K562 (cell line): ENCODE measurements at regions not wholly inside any gene's neighbourhood (a gene's known extent, or its start where the extent isn't known, plus 50 kb on each side); places are given as distances from the start of the nearest gene placed in this dataset.

Experiments
- ATAC-seq: fragments of 200-7000 bp; cut with Tn5 transposase; 3 replicates; pipeline ENCODE4 v1.9.1; 2020; ENCODE audit warnings: moderate library complexity
- BruUV-seq: library from RNA; stranded (reverse); fragments of 400-500 nt; replicated peaks from 2 replicates; lab custom pipeline; 2021; lab: Mats Ljungman, UMichigan
- CTCF ChIA-PET: fragments of 300-600 bp; formaldehyde crosslinking; extraction: SDS; loops from one replicate; lab custom pipeline; 2021; ENCODE audit warnings: low intra/inter-chr PET ratio; lab: Yijun Ruan, JAX
- POLR2A ChIA-PET: fragments of 300-600, 350-650 bp; sonication (Branson Sonifier 250); formaldehyde crosslinking; extraction: SDS; loops from one replicate; lab custom pipeline; 2021; ENCODE audit warnings: antibody characterized with exemption, inconsistent platforms; lab: Yijun Ruan, JAX
- DNase-seq, 4 experiments: peaks; one replicate each; pipeline versions ENCODE4 v3.0.0 to v3.0.0-alpha.2; 2011 to 2018; ENCODE audit warnings: low spot score in 3 of 4, mixed read lengths in 3 of 4; ENCODE audit errors: extremely low read depth in 1 of 4
- FAIRE-seq: peaks from 2 replicates; lab custom pipeline; 2011; peaks lifted over from hg19 to GRCh38; lab: Jason Lieb, UNC
- H2AFZ ChIP-seq: 2 replicates; pipeline ENCODE4 v1.6.0; 2011; ENCODE audit warnings: low read depth, low read length, control low read depth, inconsistent platforms
- H3K27ac ChIP-seq: fragments of 200-600 bp; 3 replicates; pipeline ENCODE4 v1.8.0; 2011; ENCODE audit warnings: low read depth, mild to moderate bottlenecking, control low read depth, inconsistent platforms, low read length, moderate library complexity, mixed read lengths; ENCODE audit errors: extremely low read depth
- H3K27me3 ChIP-seq, 2 experiments: fragments of 300-600 bp in 1 of 2; 2 replicates in 1 of 2; 3 replicates in 1 of 2; pipeline versions ENCODE4 v1.6.0 to v1.8.0; 2011; ENCODE audit warnings: inconsistent platforms in 2 of 2, low read length in 2 of 2, mild to moderate bottlenecking in 1 of 2, mixed read lengths in 1 of 2, moderate library complexity in 1 of 2; ENCODE audit not compliant: control insufficient read depth in 2 of 2, insufficient read depth in 2 of 2
- H3K36me3 ChIP-seq: fragments of 300-600 bp; 3 replicates; pipeline ENCODE4 v1.8.0; 2011; ENCODE audit warnings: mild to moderate bottlenecking, low read length, inconsistent platforms; ENCODE audit not compliant: control insufficient read depth, insufficient read depth
- H3K4me1 ChIP-seq, 2 experiments: fragments of 200-600 bp in 1 of 2; replicated peaks in 1 of 2; 2 replicates in 1 of 2; 3 replicates in 1 of 2; pipeline versions ENCODE4 v1.5.1 to v1.8.0; 2011; ENCODE audit warnings: inconsistent platforms in 2 of 2, low read length in 2 of 2, mild to moderate bottlenecking in 1 of 2, mixed read lengths in 1 of 2, moderate library complexity in 1 of 2; ENCODE audit not compliant: control insufficient read depth in 2 of 2, insufficient read depth in 2 of 2
- H3K4me2 ChIP-seq: 2 replicates; pipeline ENCODE4 v1.6.1; 2011; ENCODE audit warnings: low read length, control low read depth, inconsistent platforms, mixed read lengths; ENCODE audit not compliant: insufficient read depth
- H3K4me3 ChIP-seq: fragments of 200-600 bp; sonication (generic), shearing (Covaris generic); 2 replicates; pipeline ENCODE4 v1.5.1; 2016; ENCODE audit warnings: control low read depth, inconsistent platforms
- H3K79me2 ChIP-seq: fragments of 200-600 bp; 3 replicates; pipeline ENCODE4 v1.8.0; 2011; ENCODE audit warnings: low read length, inconsistent platforms; ENCODE audit not compliant: control insufficient read depth, insufficient read depth
- H3K9ac ChIP-seq, 2 experiments: 2 replicates each; pipeline versions ENCODE4 v1.6.0 to v1.6.1; 2011; ENCODE audit warnings: low read depth in 2 of 2, low read length in 2 of 2, control low read depth in 1 of 2, inconsistent platforms in 1 of 2, mild to moderate bottlenecking in 1 of 2, mixed read lengths in 1 of 2; ENCODE audit not compliant: insufficient read depth in 1 of 2
- H3K9me1 ChIP-seq: one replicate; pipeline ENCODE4 v1.6.0; 2011; ENCODE audit warnings: inconsistent platforms, mild to moderate bottlenecking, low read length, moderate library complexity; ENCODE audit not compliant: control insufficient read depth, insufficient read depth
- H3K9me3 ChIP-seq: replicated peaks from 2 replicates; pipeline ENCODE4 v1.5.1; 2011; ENCODE audit warnings: low read depth, low read length, inconsistent platforms; ENCODE audit not compliant: control insufficient read depth, insufficient read depth
- H4K20me1 ChIP-seq: replicated peaks from 2 replicates; pipeline ENCODE4 v1.6.1; 2011; ENCODE audit warnings: low read length, inconsistent platforms, mixed read lengths; ENCODE audit not compliant: control insufficient read depth, insufficient read depth
- CREM ChIP-seq: IDR thresholded peaks from 2 replicates; pipeline ENCODE4 v1.6.1; 2014; ENCODE audit warnings: antibody characterized with exemption, low read depth
- HINFP ChIP-seq: fragments of 450-650 bp; conservative IDR thresholded peaks from 2 replicates; pipeline ENCODE4 v1.6.1; 2016; ENCODE audit warnings: missing genetic modification characterization, low read depth, mild to moderate bottlenecking, control low read depth, missing compliant biosample characterization
- MLX ChIP-seq, 2 experiments: fragments of 450-650 bp in 1 of 2; sonication (generic) in 1 of 2; formaldehyde crosslinking; conservative IDR thresholded peaks; 2 replicates each; pipeline versions ENCODE4 v1.4.0 to v1.8.1; 2020 to 2022; ENCODE audit warnings: mild to moderate bottlenecking in 1 of 2, missing genetic modification reagents in 1 of 2
- PBX2 ChIP-seq, 2 experiments: IDR thresholded peaks in 1 of 2; conservative IDR thresholded peaks in 1 of 2; 2 replicates each; pipeline ENCODE4 v1.6.1; 2016; ENCODE audit warnings: low read depth in 2 of 2, mild to moderate bottlenecking in 1 of 2, missing compliant biosample characterization in 1 of 2, missing genetic modification characterization in 1 of 2, moderate library complexity in 1 of 2
- PCBP2 ChIP-seq: fragments of 200-400 bp; formaldehyde crosslinking; IDR thresholded peaks from 2 replicates; pipeline ENCODE4 v1.6.1; 2018; ENCODE audit warnings: low read length, low read depth, mild to moderate bottlenecking, moderate library complexity; ENCODE audit not compliant: poor library complexity, severe bottlenecking
- ZNF197 ChIP-seq: fragments of 200-800 bp; sonication (Bioruptor generic); IDR thresholded peaks from 2 replicates; pipeline ENCODE4 v1.6.1; 2016; ENCODE audit warnings: low read depth, missing genetic modification characterization, missing compliant biosample characterization
- WGBS: fragments of 100-300 bp; shearing (Covaris generic); methylation state at CpG from one replicate; pipeline ENCODE4 v1.1.6; 2016; ENCODE audit warnings: low coverage, mixed read lengths; ENCODE audit not compliant: insufficient coverage; ENCODE audit errors: missing lambda C conversion rate; 5-methylcytosine and 5-hydroxymethylcytosine counted together
- in situ Hi-C: fragments of 300-500 bp; cut with MboI; formaldehyde crosslinking; loops from 4 replicates; pipeline ENCODE4 v1.15.0; 2018; ENCODE audit warnings: inconsistent platforms, mixed read lengths
- intact Hi-C: fragments of 100-400 bp; cut with micrococcal nuclease; formaldehyde crosslinking; loops from 2 replicates; pipeline ENCODE4 v1.14.2; 2022

GRCh38 chr11:95653680-95654079, 135.9 kb downstream of the FAM76B start (continued):
- no peak for TF ChIP-seq PCBP2

GRCh38 chr11:95653099-95653498, 136.5 kb downstream of the FAM76B start:
- H3K9me3 ChIP-seq = no peaks in the 10 kb centered on the region
- H4K20me1 ChIP-seq = no peaks in the 10 kb centered on the region
- 72% methylated on average over 5 of the region's 5 CpGs for WGBS
- no peak overlapping the region for H3K9ac ChIP-seq
- no peak overlapping the region for H3K27ac ChIP-seq
- ChIA-PET POLR2A (no interaction called here), CTCF (no interaction called here)
- FAIRE-seq (no peak), ATAC-seq (no peak), DNase-seq (no peak)
- H3K9me1 ChIP-seq = no peaks in the 10 kb centered on the region
- intact Hi-C loops = no loop called here
- H3K4me3 ChIP-seq = no peak overlapping the region
- no peak overlapping the region for H2AFZ ChIP-seq
- no peak for TF ChIP-seq CREM
- no peak for TF ChIP-seq ZNF197 (CRISPR knock-in tag)
- no peak for TF ChIP-seq HINFP (tag)
- TF ChIP-seq PBX2 (CRISPR knock-in tag; IDR thresholded peaks at IDR 0.05; ENCODE audit: low read depth) = no peak
- TF ChIP-seq PBX2 (tag; conservative IDR thresholded peaks at IDR 0.05; ENCODE audit: low read depth) = no peak
- TF ChIP-seq MLX (CRISPR knock-in tag; conservative IDR thresholded peaks at IDR 0.05) = no peak
- no peak overlapping the region for H3K4me2 ChIP-seq
- in situ Hi-C loops = no loop called here
- H3K79me2 ChIP-seq = no peaks in the 10 kb centered on the region
- no peaks in the 10 kb centered on the region for H3K27me3 ChIP-seq
- no TSS peak for BruUV-seq
- no peaks in the 10 kb centered on the region for H3K36me3 ChIP-seq
- peaks cover 0 to 11% of the 10 kb centered on the region in 2 experiments; a peak in 3 of 5 replicates for H3K4me1 ChIP-seq
